NCI-H128 (cell line): ENCODE measurements at regions not wholly inside any gene's neighbourhood (a gene's known extent, or its start where the extent isn't known, plus 50 kb on each side); places are given as distances from the start of the nearest gene placed in this dataset.
"Not testable (repeated sequence)": the region's sequence is repeated elsewhere in the genome, so short reads cannot be mapped to it uniquely, and the experiment has no call there.

ENCODE experiments used
- DNase-seq: peaks from one replicate; lab custom pipeline; 2025; ENCODE audit not compliant: unreplicated experiment; lab: John Stamatoyannopoulos, UW

DNA sequence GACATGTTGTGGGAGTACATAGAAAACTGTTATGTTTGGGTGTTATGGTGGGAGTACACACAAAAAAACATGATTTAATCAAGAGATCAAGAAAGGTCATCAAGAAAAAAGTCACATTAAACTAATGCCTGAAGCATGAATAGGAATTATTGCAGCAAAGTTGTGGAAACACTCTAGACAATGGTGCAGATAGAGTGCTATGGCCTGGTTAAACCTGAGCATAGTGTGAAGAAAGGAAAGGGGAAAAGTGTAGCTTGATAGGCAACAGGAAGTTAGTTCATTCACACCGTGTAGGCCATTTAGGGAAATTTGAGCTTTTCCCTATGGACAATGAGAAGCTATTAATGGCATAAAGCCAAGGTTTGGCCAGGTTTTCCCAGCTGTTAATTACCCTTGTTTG lies 162.1 kb upstream of the EMCN start:
- DNase-seq: no peak

DNA sequence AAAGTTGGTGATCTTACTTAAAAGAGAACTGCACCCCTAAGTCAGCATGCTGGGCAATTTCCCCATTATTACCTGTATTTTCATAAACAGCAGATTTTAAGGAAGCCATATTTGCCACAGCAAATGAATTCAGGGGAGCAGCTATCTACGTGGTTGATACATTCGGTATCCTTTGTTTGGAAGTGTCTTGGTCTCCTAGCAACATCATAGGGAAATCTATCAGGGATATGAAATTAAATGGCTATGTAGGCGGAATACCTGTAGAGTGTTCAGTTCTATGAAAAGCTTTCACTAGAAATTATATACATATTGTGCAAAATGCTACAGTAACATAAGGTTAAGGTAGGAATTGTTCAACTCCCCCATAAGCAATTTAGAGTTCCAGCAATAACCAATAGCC lies 157.2 kb upstream of the EMCN start:
- DNase-seq: no peak

DNA sequence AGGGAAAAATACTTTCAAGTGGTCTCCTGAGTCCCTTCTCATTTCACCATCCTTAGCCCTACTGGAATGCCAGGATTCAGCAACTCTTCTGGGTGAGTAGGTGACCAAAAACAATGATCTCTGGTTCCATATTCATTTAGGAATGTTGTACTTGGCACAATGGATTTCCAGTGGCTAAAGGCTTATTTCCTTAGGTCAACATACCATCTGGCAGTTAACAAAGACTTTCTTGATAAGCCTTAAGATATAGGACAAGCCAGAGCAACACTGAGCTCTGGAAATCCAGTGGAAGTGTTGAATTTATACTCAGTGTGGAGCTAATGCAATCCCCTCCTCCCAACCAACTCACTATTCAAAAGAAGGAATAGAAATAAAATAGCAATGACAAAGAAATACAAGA lies 139.4 kb upstream of the EMCN start:
- DNase-seq: no peak

DNA sequence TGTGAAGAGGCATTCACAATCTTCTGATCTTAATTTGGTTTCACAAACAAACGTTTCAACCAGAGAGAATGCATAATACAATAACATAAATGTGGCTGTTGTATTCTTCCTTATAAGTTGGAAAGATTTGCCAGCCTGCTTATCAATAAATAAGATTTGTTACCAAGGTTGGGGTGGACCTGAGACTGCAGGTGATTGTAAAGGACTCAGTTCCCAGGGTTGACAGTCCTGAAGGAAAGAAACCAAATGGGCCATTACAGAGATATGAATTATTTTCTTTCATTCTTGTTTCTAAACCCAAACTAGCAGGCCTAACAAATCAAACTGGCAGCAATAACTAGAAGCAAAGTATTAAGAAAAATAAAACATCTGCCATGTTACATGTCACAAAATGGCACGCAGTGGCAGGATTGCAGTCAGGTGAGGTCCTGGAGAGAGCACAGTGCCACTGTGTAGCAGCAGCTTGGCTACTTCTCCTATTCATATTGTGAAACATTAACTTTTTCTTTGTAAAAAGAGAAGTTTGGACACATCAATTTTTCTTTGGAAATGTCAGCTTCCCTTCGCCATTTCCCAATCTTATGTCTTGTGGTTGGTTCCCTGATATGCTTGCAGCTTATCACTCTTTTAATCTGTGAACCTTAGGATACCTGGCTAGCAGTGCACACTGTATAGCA lies 133.8 kb upstream of the EMCN start:
- no peak for DNase-seq

DNA sequence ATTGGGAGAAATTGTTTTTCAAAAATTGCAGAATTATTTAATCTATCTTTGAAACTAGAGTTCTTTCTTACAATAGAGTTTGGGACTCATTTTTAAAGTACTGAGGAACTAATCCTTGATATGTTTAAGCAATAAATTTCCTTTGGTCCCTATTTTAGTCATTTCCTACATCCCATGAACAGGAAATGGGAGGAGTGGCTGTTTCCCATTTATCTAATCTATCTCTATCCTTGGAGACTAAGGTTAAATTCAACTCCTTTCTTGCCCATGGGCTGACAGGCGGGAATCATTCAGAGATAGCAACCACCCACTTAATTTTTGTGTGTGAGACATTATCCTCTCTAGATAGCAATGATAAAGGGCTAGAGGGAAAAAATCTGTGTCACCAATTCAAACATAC lies 131.6 kb upstream of the EMCN start:
- no peak for DNase-seq

DNA sequence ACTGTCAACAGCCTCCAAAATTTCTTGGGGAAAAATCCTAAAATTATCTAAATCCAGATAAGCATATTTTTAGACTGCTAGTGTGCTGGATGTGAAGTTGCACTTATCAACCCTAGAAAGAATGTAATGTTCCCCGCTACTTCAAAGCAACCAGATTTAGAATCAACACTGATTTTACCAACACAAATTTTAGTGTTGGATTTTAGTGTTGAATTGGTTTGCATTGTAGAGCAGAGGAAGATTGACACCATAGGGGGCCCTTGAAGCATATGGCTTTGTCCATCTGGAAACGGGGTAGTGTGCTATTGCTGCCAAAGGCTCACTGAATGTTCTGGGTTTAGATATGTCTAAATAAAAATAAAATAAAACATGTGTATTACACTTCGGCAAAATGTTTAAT lies 126.3 kb upstream of the EMCN start:
- DNase-seq: no peak

DNA sequence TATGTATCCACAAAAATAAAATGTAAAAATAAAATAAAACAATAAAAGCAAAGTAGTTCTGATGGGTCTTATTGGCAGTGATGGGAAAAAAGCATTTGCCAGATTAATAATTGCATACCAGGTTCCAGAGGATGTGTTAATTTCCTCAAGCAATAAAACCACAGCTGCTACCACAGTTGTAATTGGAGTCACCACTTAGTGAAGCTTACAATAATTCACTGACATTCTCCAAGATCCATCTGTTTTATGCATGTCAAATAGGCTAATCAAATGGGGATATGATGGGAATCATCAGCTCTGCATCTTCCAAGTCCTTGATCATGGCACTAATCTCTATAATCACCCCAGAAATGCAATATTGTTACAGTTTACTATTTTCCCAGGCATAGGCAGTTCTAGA lies 123.5 kb upstream of the EMCN start:
- DNase-seq: no peak

DNA sequence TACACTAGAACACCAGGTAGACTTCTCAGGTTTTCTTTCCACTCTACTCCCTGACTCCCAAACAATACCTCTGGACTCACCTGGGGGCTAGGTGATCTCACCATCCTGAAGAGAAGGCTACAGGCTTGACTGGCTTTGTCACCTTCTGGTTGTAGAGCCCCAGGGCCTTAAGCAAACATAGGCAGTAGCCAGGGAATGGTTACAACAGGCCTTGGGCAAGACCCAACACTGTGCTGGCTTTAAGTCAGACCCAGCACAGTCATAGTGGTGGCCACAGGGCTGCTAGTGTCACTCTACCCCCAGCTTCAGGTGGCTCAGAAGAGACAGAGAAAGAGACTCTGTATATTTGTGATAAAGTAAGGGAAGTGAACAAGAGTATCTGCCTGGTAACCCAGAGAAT lies 118.1 kb upstream of the EMCN start:
- DNase-seq: no peak

DNA sequence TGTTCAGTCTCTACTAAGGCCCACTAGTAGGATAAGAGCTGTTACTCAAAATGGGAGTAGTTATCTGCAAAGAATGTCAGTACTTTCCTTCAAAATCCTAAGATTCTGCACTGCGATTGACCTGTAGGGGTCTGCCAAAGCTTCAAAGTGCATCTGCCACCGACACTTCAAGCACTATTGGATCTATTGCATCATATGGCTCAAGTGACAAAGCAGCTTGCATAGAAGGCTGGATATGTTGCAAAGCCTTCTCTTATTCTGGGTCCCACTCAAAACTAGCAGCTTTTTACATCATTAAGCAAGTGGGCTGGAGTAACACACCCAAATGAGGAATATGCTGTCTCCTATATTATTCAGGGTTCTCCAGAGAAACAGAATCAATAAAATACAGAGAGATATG lies 115.4 kb upstream of the EMCN start:
- no peak for DNase-seq

DNA sequence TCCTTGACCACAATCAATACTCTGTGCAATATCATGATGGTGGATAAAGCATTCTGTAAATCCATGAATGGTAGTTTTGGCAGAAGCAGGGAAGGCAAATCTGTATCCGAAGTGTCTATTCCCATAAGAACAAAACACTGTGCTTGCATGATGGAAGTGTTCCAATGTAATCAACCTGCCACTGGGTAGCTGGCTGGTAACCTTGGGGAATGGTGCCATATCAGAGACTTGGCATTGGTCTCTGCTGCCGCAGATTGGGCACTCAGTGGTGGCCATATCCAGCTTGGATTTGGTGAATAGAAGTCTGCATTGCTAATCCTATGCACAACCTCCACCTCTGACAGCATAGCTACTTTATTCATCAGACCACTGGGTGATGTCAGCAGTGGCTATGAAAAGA lies 114.3 kb upstream of the EMCN start:
- no peak for DNase-seq

DNA sequence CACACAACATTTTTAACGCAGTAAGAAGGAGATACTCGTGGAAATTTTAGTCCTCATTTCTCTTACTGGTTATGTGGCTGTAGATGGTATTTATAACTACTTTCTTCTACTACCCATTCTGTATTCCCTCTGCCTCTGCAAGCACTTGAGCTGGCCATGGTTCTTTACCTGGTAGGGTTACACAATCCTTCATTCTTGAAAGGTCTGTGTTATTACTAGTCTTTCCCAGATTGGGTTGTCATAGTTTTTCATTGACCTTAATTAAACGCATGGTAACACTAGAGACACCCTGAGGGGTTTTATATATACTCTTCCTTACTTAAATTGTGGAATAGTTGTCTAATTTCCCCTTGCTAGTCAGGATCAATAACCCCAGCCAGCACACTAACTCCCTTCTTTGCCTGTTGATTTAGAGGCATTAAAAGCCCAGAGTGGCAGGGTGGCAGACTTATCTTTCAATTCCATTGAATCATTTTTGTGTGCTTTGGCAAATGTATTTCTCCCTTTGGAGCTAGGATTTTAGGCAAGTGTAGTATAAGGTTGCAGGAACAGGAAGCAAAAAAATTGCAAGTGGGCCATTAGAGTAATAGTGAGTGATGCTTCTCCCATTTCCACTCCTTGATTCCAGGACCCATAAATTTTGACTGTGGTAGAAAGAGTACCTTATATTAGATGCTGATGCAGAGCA lies 113.6 kb upstream of the EMCN start:
- no peak for DNase-seq

DNA sequence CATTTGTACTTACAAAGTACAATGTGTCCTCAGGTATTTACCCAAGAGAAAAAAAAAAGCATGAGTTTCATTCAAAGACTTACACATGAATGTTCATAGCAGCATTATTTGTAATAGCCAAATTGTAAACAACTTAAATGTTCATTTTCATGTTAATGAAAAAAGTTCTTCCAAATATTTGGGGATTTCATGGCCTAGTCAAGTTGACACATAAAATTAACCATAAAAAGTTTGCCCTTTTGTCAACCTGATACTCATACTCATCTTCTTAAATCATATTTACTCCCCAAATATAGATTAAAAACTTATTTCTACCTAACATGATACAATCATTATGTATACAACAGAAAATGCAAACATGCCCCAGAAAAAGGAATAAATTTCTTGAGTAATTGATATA lies 112.5 kb upstream of the EMCN start:
- no peak for DNase-seq

DNA sequence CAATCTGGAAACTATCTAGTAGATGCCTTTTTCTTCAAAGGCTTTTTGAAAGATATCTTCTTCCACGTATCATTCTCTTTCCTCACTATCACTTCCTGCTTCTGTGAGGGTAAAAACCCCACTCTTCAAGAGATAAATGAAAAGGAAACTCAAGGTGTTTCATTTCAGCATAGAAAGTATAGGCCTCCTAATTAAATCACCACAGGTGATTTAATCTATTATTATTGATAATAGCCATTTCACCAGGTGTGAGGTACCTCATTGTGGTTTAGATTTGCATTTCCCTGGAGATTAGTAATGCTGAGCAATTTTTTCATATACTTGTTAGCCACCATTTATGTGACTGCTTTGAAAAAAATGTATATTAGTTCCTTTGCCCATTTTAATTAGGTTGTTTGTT lies 92.0 kb upstream of the EMCN start:
- DNase-seq: no peak

DNA sequence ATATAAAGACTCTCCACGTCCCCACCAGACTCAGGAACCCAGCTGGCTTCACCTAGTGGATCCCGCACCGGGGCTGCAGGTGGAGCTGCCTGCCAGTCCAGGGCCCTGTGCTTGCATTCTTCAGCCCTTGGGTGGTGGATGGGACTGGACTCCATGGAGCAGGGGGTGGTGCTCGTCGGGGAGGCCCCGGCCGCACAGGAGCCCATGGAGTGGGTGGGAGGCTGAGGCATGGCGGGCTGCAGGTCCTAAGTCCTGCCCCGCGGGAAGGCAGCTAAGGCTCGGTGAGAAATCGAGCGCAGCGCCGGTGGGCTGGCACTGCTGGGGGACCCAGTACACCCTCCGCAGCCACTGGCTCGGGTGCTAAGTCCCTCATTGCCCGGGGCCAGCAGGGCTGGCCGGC lies 90.8 kb upstream of the EMCN start:
- DNase-seq: not testable (repeated sequence)

DNA sequence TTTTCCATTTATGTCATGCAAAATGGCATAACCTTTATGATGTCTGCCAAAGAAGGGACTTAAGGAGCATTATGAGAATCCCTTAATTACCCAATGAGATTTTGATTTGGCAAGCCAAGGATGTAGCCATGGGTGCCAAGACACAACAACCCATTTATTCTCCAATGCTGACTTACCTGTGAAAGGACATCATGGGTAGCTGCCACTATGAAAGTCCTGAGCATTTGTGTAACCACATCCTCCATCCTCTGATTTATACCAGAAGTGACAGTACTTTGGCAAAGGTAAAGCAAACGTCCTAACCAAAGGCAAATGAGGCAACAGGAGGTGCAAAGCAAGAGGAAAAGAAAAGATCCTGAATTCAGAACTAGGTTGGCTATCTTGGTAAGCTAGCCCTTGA lies 87.3 kb upstream of the EMCN start:
- no peak for DNase-seq

DNA sequence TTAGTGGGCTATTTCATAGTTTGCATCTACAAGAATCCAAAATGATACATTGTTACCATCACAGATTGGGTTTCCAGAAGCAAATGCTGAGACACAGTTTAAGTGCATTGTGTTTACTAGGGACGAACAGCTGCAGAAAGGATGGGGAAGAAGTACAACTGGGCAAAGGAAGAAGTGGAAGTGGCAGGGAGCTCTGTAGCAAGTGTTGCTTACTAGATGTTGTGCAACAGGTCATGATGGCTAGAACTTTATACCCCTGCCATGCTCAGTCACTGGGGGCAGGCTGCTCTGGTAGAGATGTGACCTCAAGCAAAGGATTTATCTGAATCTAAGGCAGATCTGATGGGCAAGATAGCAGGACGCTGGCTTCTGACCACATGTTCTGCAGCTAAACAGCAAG lies 76.1 kb upstream of the EMCN start:
- no peak for DNase-seq

DNA sequence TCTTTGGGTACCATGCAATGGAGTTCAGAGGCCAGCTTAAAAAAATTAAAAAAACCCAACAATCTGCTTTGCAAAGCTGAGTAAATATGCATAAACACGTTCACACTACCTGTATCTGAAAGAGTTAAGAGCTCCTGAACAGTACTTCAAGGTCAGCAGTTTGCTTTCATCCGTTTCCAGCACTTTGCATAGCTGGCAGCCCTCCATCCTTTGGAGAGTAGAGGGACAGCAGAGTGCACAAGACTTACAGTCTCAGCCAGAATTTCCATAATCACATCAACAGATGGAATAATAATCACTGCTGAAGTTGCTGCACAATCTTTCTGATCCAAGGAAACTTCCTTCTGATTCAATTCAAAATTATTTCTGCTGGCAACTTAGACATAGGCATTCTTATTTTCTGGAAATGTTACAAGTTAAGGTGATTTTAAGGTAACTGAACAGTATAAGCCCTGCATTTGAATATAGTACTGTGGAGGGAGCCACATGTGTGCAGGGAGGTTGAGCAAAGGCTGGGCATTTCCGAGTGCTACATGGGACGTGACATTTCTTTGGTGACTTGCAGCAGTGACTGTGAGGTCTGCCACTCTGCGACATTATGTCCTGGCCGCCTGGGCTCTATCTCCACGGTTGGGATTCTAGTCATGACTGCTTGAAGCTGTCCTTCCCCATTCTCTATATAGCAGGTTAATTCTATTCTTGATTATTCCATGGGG lies 73.5 kb upstream of the EMCN start:
- peak; percentile 10 for DNase-seq

DNA sequence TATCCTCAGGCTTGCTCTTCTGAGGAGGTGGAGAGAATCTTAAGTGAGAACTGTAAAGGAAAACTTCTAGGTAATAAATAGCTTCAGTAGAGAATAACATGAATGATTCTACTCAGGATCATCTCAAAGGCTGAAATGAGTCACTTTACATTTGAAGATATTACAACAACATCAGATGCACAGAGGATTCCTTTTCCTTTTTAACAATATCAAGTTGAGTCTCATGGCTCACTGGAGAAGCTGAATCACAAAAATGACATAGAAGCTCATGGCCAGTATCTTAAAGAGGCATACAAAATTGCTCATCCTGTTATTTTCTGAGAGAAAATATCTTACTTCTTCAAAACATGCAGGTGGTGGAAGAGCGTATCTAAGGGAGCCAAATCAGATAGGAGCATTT lies 72.5 kb upstream of the EMCN start:
- no peak for DNase-seq

DNA sequence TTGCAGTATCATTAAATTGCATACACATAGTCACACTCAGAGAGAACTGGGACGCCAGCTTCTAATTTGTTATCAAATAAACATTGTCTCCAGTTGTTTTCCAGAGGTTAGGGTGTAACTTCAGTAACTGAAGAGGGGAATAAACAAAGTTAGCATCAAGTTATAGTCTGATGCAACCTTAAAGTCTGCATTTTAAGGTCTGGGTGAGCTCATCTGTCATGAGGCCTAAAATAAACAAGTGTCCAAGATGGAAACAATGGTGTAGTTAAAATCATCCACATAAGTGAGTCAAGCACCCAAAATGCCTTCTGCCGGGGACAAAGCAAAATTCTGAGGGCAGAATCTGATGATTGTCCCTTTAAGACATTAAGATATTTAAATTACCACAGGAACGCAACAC lies 70.3 kb upstream of the EMCN start:
- DNase-seq: no peak

DNA sequence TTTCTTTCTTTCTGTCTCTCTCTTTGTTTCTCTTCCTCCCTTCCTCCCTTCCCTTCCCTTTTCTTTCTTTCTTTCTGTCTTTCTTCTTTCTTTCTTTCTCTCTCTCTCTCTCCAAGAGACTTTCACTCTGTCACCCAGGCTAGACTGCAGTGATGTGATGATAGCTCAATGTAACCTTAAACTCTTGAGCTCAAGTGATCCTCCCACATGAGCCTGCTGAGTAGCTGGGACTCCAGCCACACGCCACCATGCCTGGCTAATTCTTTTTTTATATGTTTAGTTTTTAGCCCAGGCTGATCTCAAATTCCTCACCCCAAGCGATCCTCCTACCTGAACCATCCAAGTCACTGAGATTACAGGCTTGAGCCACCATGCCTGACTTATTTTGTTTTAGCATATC lies 64.3 kb upstream of the EMCN start:
- DNase-seq: no peak

DNA sequence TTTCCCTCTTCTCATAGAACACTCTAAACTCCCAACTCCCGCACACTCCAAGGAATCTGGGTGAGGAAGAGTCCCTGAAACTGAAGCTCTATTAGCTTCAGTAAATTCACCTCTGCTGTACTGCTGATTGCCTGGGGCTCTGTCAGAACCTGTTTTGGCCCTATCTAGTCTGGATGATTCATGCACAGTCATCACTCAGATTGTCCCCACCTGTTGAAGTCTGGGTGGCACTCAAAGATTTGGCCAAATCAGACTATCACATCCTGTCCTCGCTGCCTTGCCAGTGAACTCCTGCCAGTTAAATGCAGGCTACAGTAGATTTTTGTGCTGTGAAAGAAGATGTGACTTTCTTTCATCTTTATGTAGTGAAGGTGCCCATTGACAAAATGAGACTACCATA lies 63.5 kb upstream of the EMCN start:
- DNase-seq: no peak

DNA sequence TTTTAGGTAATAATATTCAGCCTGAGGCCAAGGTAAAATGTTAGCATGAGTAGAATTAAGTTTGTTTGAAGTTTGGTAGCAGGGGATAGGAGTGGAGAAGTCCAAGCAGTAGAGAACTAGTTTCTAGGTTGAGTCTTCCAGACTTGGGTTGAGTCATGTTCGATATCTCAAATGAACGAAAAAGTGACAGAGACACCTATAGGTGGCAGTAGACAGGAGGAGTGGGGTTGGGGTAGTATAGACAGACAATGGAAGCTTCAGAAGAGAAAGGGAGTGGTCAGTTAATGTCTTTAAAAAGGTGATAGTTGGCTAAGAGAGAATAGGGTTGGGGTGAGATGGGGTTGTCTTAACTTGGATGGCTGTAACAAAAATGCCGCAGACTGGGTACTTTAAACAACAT lies 58.7 kb upstream of the EMCN start:
- DNase-seq: no peak

DNA sequence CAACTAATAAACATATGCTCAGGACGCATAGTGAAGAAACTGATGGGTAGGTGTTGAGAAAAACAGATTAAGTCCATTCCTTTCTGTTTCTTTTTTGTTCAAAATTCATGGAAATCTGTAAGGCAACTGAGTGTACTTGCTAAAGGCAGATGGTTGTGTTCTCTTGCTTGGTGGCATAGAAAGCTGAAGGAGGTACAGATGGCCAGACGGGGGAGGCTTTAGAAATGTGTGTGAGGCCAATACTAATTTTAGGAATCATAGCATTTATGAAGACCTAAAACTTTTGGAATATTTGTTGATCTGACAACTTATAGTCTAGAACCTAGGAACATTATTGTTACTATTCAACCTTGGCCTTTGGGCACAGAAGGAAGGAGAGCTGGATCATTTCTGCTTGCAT lies 56.8 kb upstream of the EMCN start:
- no peak for DNase-seq
